KMS-11 (cell line): ENCODE measurements at regions not wholly inside any gene's neighbourhood (a gene's known extent, or its start where the extent isn't known, plus 50 kb on each side); places are given as distances from the start of the nearest gene placed in this dataset.

ENCODE experiments used
- H2AFZ ChIP-seq: fragments of 200-600 bp; sonication (generic); 2 replicates; pipeline ENCODE4 v1.6.1; 2016; ENCODE audit warnings: antibody characterized with exemption, mixed run types, low read depth
- H3K27ac ChIP-seq: fragments of 200-600 bp; sonication (generic); 2 replicates; pipeline ENCODE4 v1.6.1; 2016; ENCODE audit warnings: mild to moderate bottlenecking, mixed run types
- H3K27me3 ChIP-seq: fragments of 200-600 bp; sonication (generic); 2 replicates; pipeline ENCODE4 v1.6.1; 2017; ENCODE audit warnings: mild to moderate bottlenecking, low read depth, mixed run types, moderate library complexity; ENCODE audit not compliant: insufficient read depth
- H3K36me3 ChIP-seq: fragments of 200-600 bp; sonication (generic); 2 replicates; pipeline ENCODE4 v1.6.1; 2017; ENCODE audit warnings: mild to moderate bottlenecking, mixed run types; ENCODE audit not compliant: insufficient read depth
- H3K4me1 ChIP-seq: fragments of 200-600 bp; sonication (generic); 2 replicates; pipeline ENCODE4 v1.6.1; 2016; ENCODE audit warnings: mild to moderate bottlenecking, low read depth, mixed run types; ENCODE audit not compliant: poor library complexity, severe bottlenecking
- H3K4me2 ChIP-seq: fragments of 200-600 bp; sonication (generic); 2 replicates; pipeline ENCODE4 v1.7.0; 2016; ENCODE audit warnings: mild to moderate bottlenecking, mixed run types
- H3K4me3 ChIP-seq: fragments of 200-600 bp; sonication (generic); IDR thresholded peaks from 2 replicates; pipeline ENCODE4 v1.6.1; 2017; ENCODE audit warnings: low read depth, low read length, mixed read lengths; ENCODE audit not compliant: insufficient read depth
- H3K79me2 ChIP-seq: fragments of 200-600 bp; sonication (generic); 2 replicates; pipeline ENCODE4 v1.6.1; 2016; ENCODE audit warnings: low read depth, mixed run types; ENCODE audit not compliant: insufficient read depth
- H3K9ac ChIP-seq: fragments of 200-600 bp; sonication (generic); 2 replicates; pipeline ENCODE4 v1.6.1; 2016; ENCODE audit warnings: mild to moderate bottlenecking, mixed run types
- H4K20me1 ChIP-seq: fragments of 200-600 bp; sonication (generic); 2 replicates; pipeline ENCODE4 v1.6.1; 2016; ENCODE audit warnings: mild to moderate bottlenecking, mixed run types; ENCODE audit not compliant: insufficient read depth
- TF ChIP-seq, protein P1 (sequence below): fragments of 200-600 bp; sonication (generic); conservative IDR thresholded peaks from 2 replicates; pipeline ENCODE4 v1.6.1; 2017; ENCODE audit warnings: low read depth, mild to moderate bottlenecking, antibody characterized with exemption, low read length, moderate library complexity, mixed read lengths

GRCh38 chr5:86841000-86841644 is 223.4 kb downstream of the COX7C start:
- H3K9ac ChIP-seq, result no peak overlapping the region
- H2AFZ ChIP-seq, result no peak overlapping the region
- no peak overlapping the region for H3K27ac ChIP-seq
- H4K20me1 ChIP-seq, result no peaks in the 10 kb centered on the region
- no peak overlapping the region for H3K4me2 ChIP-seq
- no peaks in the 10 kb centered on the region for H3K4me1 ChIP-seq
- H3K27me3 ChIP-seq, result no peaks in the 10 kb centered on the region
- no peaks in the 10 kb centered on the region for H3K79me2 ChIP-seq
- no peak overlapping the region for H3K4me3 ChIP-seq
- TF ChIP-seq, protein P1, sequence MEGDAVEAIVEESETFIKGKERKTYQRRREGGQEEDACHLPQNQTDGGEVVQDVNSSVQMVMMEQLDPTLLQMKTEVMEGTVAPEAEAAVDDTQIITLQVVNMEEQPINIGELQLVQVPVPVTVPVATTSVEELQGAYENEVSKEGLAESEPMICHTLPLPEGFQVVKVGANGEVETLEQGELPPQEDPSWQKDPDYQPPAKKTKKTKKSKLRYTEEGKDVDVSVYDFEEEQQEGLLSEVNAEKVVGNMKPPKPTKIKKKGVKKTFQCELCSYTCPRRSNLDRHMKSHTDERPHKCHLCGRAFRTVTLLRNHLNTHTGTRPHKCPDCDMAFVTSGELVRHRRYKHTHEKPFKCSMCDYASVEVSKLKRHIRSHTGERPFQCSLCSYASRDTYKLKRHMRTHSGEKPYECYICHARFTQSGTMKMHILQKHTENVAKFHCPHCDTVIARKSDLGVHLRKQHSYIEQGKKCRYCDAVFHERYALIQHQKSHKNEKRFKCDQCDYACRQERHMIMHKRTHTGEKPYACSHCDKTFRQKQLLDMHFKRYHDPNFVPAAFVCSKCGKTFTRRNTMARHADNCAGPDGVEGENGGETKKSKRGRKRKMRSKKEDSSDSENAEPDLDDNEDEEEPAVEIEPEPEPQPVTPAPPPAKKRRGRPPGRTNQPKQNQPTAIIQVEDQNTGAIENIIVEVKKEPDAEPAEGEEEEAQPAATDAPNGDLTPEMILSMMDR, result no peak
- H3K36me3 ChIP-seq, result no peaks in the 10 kb centered on the region

DNA sequence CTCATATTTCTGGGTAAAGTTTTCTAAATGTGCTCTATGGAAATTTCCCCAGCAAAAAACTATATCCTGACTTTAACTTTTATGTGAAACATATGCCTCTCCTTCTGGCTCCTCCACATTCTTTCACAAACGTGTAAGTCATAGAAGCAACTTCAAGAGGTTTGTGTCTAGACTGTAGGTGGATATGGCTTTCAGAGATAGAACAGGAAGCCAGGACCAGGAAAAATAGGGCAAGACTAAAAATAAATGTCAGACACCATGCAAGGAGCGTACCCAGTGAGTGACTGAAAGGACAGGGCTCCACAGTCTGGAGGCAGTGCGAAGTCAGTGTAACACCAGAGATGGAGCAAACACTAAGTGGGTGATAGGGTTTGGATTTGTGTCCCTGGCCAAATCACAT is 240.7 kb downstream of the COX7C start:
- TF ChIP-seq, protein P1, result no peak
- H3K27me3 ChIP-seq, result no peaks in the 10 kb centered on the region
- H3K27ac ChIP-seq, result no peak overlapping the region
- no peak overlapping the region for H3K4me2 ChIP-seq
- H3K36me3 ChIP-seq, result no peaks in the 10 kb centered on the region
- H3K79me2 ChIP-seq, result no peaks in the 10 kb centered on the region
- H3K4me3 ChIP-seq, result no peak overlapping the region
- H2AFZ ChIP-seq, result no peak overlapping the region
- no peaks in the 10 kb centered on the region for H3K4me1 ChIP-seq
- H4K20me1 ChIP-seq, result no peaks in the 10 kb centered on the region
- no peak overlapping the region for H3K9ac ChIP-seq

DNA sequence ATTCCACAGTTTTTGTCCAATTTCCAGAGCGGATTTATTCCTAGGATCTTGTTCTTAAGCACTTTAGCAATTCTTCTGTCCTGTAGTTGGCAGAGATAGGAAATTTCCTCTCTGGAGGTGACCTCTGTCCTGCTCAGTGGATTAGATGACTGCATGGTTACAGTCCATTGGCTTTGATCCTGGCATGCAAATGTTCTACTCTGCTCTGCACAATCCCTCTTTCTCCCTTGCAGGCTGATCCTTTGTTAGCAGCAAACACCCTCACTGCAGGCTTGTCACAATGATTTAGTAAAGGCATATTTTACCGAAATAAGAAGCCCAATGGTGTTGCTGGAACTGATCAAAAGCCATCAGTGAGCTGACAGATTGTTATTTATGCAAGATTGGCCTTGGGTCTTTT is 243.8 kb downstream of the COX7C start:
- H3K9ac ChIP-seq, result no peak overlapping the region
- no peaks in the 10 kb centered on the region for H3K4me1 ChIP-seq
- H2AFZ ChIP-seq, result no peak overlapping the region
- no peak overlapping the region for H3K4me3 ChIP-seq
- H3K4me2 ChIP-seq, result no peak overlapping the region
- H3K36me3 ChIP-seq, result no peaks in the 10 kb centered on the region
- no peaks in the 10 kb centered on the region for H3K27me3 ChIP-seq
- TF ChIP-seq, protein P1, result no peak
- H4K20me1 ChIP-seq, result no peaks in the 10 kb centered on the region
- H3K79me2 ChIP-seq, result no peaks in the 10 kb centered on the region
- H3K27ac ChIP-seq, result no peak overlapping the region

DNA sequence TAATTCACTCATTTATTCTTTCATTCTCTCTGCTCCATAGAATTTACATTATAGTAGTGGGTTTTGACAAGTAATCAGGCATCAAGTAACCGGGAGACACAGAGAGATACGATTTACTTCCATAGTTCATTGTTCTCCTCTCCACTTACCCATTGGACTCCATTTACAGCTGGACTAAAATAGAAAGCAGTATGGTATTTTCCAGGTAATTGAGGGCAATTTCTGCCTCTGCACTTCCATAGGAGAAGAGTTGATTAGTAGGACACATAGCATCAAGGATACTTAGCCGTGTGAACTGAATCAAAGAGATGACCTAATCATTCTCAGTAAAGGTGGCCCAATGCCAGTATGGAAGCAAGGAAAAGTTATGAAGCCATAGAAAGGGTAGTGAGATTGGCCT is 244.4 kb downstream of the COX7C start:
- Histone ChIP-seq H3K79me2 (no peaks in the 10 kb centered on the region), H3K4me3 (no peak overlapping the region), H3K27me3 (no peaks in the 10 kb centered on the region), H4K20me1 (no peaks in the 10 kb centered on the region), H2AFZ (no peak overlapping the region), H3K4me1 (no peaks in the 10 kb centered on the region), H3K9ac (no peak overlapping the region), H3K27ac (no peak overlapping the region), H3K4me2 (no peak overlapping the region), H3K36me3 (no peaks in the 10 kb centered on the region)
- TF ChIP-seq, protein P1, result no peak
